ENCODE measurements at regions not wholly inside any gene's neighbourhood (a gene's known extent, or its start where the extent isn't known, plus 50 kb on each side); places are given as distances from the start of the nearest gene placed in this dataset.

GRCh38 chr2:118309946-118310680 lies 221.8 kb downstream of the INSIG2 start:
- no peak overlapping the region for H3K27ac ChIP-seq (ENCODE audit: low read length)
- WGBS (ENCODE audit: insufficient coverage, insufficient read length): no CpG with 5 or more reads among the region's 56 CpGs

DNA sequence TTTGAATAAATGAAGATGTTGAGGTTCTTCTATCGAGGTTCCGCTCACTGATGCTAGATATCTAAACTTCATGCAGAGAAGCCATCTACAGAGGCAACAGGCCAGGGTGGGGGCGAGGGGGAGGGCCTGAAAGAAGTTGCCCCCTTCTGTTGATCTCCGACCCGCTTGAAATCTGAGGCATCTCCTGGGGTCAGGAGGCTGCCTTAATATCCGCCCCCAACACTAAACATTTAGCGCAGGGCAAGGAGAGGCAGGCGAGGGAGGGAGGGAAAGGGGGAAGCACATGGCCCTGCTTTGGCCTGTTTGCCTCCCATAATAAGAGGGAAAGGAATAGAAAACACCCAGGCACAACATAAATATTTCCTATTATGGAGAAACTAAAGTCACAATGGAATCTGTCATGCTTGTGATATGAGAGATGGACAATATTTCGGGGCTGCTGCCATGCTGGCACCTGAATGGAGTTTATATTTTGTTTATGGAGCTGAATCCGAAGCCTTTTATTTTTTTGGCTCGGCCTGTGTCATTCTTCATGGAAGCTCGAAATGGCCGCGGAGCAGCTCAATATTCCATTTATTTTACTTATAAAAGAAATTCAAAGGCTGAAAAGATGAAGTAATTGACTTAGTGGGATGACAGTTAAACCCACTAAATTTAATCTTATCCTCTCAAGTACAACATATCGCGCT lies 221.1 kb downstream of the INSIG2 start:
- Histone ChIP-seq H3K36me3 (ENCODE audit: control insufficient read depth, insufficient read depth, low read length) (no peaks in the 10 kb centered on the region), H3K4me1 (ENCODE audit: control insufficient read depth, insufficient read depth, low read length) (peaks cover 6% of the 10 kb centered on the region), H3K27me3 (ENCODE audit: control insufficient read depth, insufficient read depth, low read length) (no peaks in the 10 kb centered on the region), H3K4me3 (ENCODE audit: low read length) (peak overlapping the region; percentile 51; the same call in 1 of the 2 replicates), H3K27ac (ENCODE audit: low read length) (no peak overlapping the region), H3K9me3 (ENCODE audit: control insufficient read depth, insufficient read depth, low read length) (no peaks in the 10 kb centered on the region)
- no CpG with 5 or more reads among the region's 16 CpGs for WGBS (ENCODE audit: insufficient coverage, insufficient read length)
- DNase-seq (ENCODE audit: low read depth, low spot score): no peak

More at GRCh38 chr2:118309946-118310680, 221.8 kb downstream of the INSIG2 start:
- Histone ChIP-seq H3K4me1 (ENCODE audit: control insufficient read depth, insufficient read depth, low read length) (peaks cover 6% of the 10 kb centered on the region), H3K9me3 (ENCODE audit: control insufficient read depth, insufficient read depth, low read length) (no peaks in the 10 kb centered on the region), H3K27me3 (ENCODE audit: control insufficient read depth, insufficient read depth, low read length) (no peaks in the 10 kb centered on the region), H3K36me3 (ENCODE audit: control insufficient read depth, insufficient read depth, low read length) (no peaks in the 10 kb centered on the region), H3K4me3 (ENCODE audit: low read length) (peak overlapping the region; percentile 51; the same call in 1 of the 2 replicates)
- no peak for DNase-seq (ENCODE audit: low read depth, low spot score)

DNA sequence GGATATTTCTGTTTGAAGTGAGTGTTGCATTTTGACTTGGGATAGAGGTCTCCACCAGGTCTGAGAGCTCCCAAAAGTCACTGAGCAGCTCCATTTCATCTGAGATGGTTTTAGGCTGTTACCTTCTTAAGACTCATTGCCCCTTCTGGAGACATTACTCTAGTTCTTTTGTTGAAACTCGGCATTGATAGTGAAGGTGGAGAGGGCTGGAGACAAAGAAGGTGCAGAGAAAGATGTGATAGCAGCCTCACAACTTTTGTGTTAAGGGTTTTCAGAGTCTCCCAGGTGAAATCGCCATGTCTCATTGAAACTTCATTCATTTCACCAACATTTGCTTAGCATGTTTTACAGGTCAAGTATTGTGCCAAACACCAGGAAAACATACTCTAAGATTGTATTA lies 219.6 kb downstream of the INSIG2 start:
- Histone ChIP-seq H3K9me3 (ENCODE audit: control insufficient read depth, insufficient read depth, low read length) (no peaks in the 10 kb centered on the region), H3K4me1 (ENCODE audit: control insufficient read depth, insufficient read depth, low read length) (peaks cover 2% of the 10 kb centered on the region), H3K36me3 (ENCODE audit: control insufficient read depth, insufficient read depth, low read length) (no peaks in the 10 kb centered on the region), H3K27me3 (ENCODE audit: control insufficient read depth, insufficient read depth, low read length) (no peaks in the 10 kb centered on the region), H3K27ac (ENCODE audit: low read length) (no peak overlapping the region), H3K4me3 (ENCODE audit: low read length) (no peak overlapping the region)
- DNase-seq (ENCODE audit: low read depth, low spot score): no peak
- no CpG with 5 or more reads among the region's 2 CpGs for whole genome bisulfite sequencing (ENCODE audit: insufficient coverage, insufficient read length)

GRCh38 chr2:118301248-118301647 lies 213.0 kb downstream of the INSIG2 start:
- no peak for DNase-seq (ENCODE audit: low read depth, low spot score)
- Histone ChIP-seq H3K9me3 (ENCODE audit: control insufficient read depth, insufficient read depth, low read length) (no peaks in the 10 kb centered on the region), H3K4me1 (ENCODE audit: control insufficient read depth, insufficient read depth, low read length) (no peaks in the 10 kb centered on the region), H3K27me3 (ENCODE audit: control insufficient read depth, insufficient read depth, low read length) (no peaks in the 10 kb centered on the region), H3K27ac (ENCODE audit: low read length) (no peak overlapping the region), H3K4me3 (ENCODE audit: low read length) (no peak overlapping the region), H3K36me3 (ENCODE audit: control insufficient read depth, insufficient read depth, low read length) (no peaks in the 10 kb centered on the region)

GRCh38 chr2:118300832-118301231 lies 212.6 kb downstream of the INSIG2 start:
- H3K36me3 ChIP-seq (ENCODE audit: control insufficient read depth, insufficient read depth, low read length): no peaks in the 10 kb centered on the region
- no peak overlapping the region for H3K4me3 ChIP-seq (ENCODE audit: low read length)
- no peaks in the 10 kb centered on the region for H3K9me3 ChIP-seq (ENCODE audit: control insufficient read depth, insufficient read depth, low read length)
- H3K27ac ChIP-seq (ENCODE audit: low read length): no peak overlapping the region
- no peaks in the 10 kb centered on the region for H3K27me3 ChIP-seq (ENCODE audit: control insufficient read depth, insufficient read depth, low read length)
- H3K4me1 ChIP-seq (ENCODE audit: control insufficient read depth, insufficient read depth, low read length): no peaks in the 10 kb centered on the region
- DNase-seq (ENCODE audit: low read depth, low spot score): no peak

DNA sequence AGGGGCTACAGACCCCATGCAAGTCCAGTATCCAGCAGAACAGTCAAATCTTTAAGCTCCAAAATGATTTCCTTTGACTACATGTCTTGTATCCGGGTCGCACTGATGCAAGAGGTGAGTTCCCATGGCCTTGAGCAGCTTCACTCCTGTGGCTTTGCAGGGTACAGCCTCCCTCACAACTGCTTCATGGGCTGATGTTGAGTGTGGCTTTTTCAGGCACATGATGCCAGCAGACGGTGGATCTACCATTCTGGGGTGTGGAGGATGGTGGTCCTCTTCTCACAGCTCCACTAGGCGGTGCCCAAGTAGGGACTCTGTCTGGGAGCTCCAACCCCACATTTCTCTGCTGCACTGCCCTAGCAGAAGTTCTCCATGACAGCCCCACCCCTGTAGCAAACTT lies 208.4 kb downstream of the INSIG2 start:
- Histone ChIP-seq H3K27ac (ENCODE audit: low read length) (no peak overlapping the region), H3K27me3 (ENCODE audit: control insufficient read depth, insufficient read depth, low read length) (no peaks in the 10 kb centered on the region), H3K4me1 (ENCODE audit: control insufficient read depth, insufficient read depth, low read length) (no peaks in the 10 kb centered on the region), H3K36me3 (ENCODE audit: control insufficient read depth, insufficient read depth, low read length) (no peaks in the 10 kb centered on the region), H3K4me3 (ENCODE audit: low read length) (no peak overlapping the region), H3K9me3 (ENCODE audit: control insufficient read depth, insufficient read depth, low read length) (no peaks in the 10 kb centered on the region)
- no CpG with 5 or more reads among the region's 4 CpGs for WGBS (ENCODE audit: insufficient coverage, insufficient read length)
- DNase-seq (ENCODE audit: low read depth, low spot score): no peak

DNA sequence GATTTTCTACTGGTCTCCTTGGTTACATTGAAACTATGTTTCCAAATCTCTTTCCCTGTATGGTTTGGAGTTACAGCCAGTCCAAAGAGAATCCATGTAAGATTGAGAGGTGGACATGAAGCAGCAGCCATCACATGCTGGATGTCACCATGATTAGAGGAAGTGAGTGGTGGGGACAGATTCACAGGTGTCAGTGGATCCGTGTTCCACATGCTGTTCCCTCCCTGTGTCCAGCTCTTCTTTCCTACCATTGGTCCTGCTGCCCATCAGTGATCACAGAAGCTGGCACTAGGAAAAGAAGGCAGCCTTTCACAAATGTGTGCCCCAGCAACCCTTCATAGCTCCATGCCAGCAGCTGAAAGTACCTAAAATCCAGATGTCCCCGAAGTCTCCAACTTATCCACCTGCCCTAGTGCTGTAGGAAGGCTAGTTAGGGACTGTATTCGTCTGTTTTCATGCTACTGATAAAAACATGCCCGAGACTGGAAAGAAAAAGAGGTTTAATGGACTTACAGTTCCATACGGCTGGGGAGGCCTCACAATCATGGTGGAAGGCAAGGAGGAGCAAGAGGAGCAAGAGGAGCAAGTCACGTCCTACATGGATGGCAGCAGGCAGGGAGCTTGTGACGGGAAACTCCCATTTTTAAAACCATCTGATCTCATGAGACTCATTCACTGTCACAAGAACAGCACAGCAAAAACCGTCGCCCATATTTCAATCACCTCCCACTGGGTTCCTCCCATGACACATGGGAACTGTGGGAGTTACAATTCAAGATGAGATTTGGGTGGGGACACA lies 207.5 kb downstream of the INSIG2 start:
- no peaks in the 10 kb centered on the region for H3K36me3 ChIP-seq (ENCODE audit: control insufficient read depth, insufficient read depth, low read length)
- no peak overlapping the region for H3K27ac ChIP-seq (ENCODE audit: low read length)
- no peak for DNase-seq (ENCODE audit: low read depth, low spot score)
- no peaks in the 10 kb centered on the region for H3K9me3 ChIP-seq (ENCODE audit: control insufficient read depth, insufficient read depth, low read length)
- no peaks in the 10 kb centered on the region for H3K4me1 ChIP-seq (ENCODE audit: control insufficient read depth, insufficient read depth, low read length)
- no peaks in the 10 kb centered on the region for H3K27me3 ChIP-seq (ENCODE audit: control insufficient read depth, insufficient read depth, low read length)
- WGBS (ENCODE audit: insufficient coverage, insufficient read length): no CpG with 5 or more reads among the region's 9 CpGs
- no peak overlapping the region for H3K4me3 ChIP-seq (ENCODE audit: low read length)

DNA sequence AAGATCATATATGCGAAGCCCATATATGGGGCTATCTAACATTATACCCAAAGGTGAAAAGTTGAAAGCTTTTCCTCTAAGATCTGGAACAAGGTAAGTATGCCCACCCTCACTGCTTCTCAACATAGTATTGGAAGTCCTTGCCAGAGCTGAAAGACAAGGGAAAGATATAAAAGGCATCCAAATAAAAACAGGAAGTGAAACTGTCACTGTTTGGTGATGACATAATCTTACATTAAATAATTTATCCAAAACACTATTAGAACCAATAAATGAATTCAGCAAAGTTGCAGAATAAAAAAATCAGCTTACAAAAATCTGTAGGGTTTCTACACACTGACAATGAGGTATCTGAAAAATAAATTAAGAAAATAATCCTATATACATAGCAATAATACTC lies 205.8 kb downstream of the INSIG2 start:
- Histone ChIP-seq H3K36me3 (ENCODE audit: control insufficient read depth, insufficient read depth, low read length) (no peaks in the 10 kb centered on the region), H3K27me3 (ENCODE audit: control insufficient read depth, insufficient read depth, low read length) (no peaks in the 10 kb centered on the region), H3K9me3 (ENCODE audit: control insufficient read depth, insufficient read depth, low read length) (no peaks in the 10 kb centered on the region), H3K4me3 (ENCODE audit: low read length) (no peak overlapping the region), H3K27ac (ENCODE audit: low read length) (no peak overlapping the region), H3K4me1 (ENCODE audit: control insufficient read depth, insufficient read depth, low read length) (no peaks in the 10 kb centered on the region)
- no peak for DNase-seq (ENCODE audit: low read depth, low spot score)
- WGBS (ENCODE audit: insufficient coverage, insufficient read length): no CpG with 5 or more reads among the region's 1 CpG

- Histone ChIP-seq H3K4me3 (ENCODE audit: low read length) (no peak overlapping the region), H3K27ac (ENCODE audit: low read length) (no peak overlapping the region), H3K36me3 (ENCODE audit: control insufficient read depth, insufficient read depth, low read length) (no peaks in the 10 kb centered on the region), H3K27me3 (ENCODE audit: control insufficient read depth, insufficient read depth, low read length) (no peaks in the 10 kb centered on the region), H3K4me1 (ENCODE audit: control insufficient read depth, insufficient read depth, low read length) (no peaks in the 10 kb centered on the region), H3K9me3 (ENCODE audit: control insufficient read depth, insufficient read depth, low read length) (no peaks in the 10 kb centered on the region)
- WGBS (ENCODE audit: insufficient coverage, insufficient read length): no CpG with 5 or more reads among the region's 2 CpGs
- no peak for DNase-seq (ENCODE audit: low read depth, low spot score)
Measured at GRCh38 chr2:118292991-118293390, 204.7 kb downstream of the INSIG2 start.

GRCh38 chr2:118291251-118291880 lies 203.1 kb downstream of the INSIG2 start:
- Histone ChIP-seq H3K9me3 (ENCODE audit: control insufficient read depth, insufficient read depth, low read length) (no peaks in the 10 kb centered on the region), H3K36me3 (ENCODE audit: control insufficient read depth, insufficient read depth, low read length) (no peaks in the 10 kb centered on the region), H3K4me1 (ENCODE audit: control insufficient read depth, insufficient read depth, low read length) (no peaks in the 10 kb centered on the region), H3K27me3 (ENCODE audit: control insufficient read depth, insufficient read depth, low read length) (no peaks in the 10 kb centered on the region), H3K4me3 (ENCODE audit: low read length) (no peak overlapping the region), H3K27ac (ENCODE audit: low read length) (no peak overlapping the region)
- no peak for DNase-seq (ENCODE audit: low read depth, low spot score)
- WGBS (ENCODE audit: insufficient coverage, insufficient read length): no CpG with 5 or more reads among the region's 3 CpGs
